HEK293 (cell line): ENCODE measurements at regions not wholly inside any gene's neighbourhood (a gene's known extent, or its start where the extent isn't known, plus 50 kb on each side); places are given as distances from the start of the nearest gene placed in this dataset.

Experiments used
- CTCF ChIA-PET: fragments of 350-600 bp; formaldehyde crosslinking; extraction: SDS; loops from one replicate; lab custom pipeline; 2021; ENCODE audit warnings: antibody characterized with exemption; lab: Yijun Ruan, JAX
- POLR2A ChIA-PET: fragments of 300-600 bp; formaldehyde crosslinking; extraction: SDS; loops from one replicate; lab custom pipeline; 2020; ENCODE audit warnings: antibody characterized with exemption, inconsistent platforms; lab: Yijun Ruan, JAX
- H3K27ac ChIP-seq: fragments of 200-500 bp; sonication (Bioruptor generic); 2 replicates; pipeline ENCODE4 v1.5.1; 2014; ENCODE audit warnings: low read depth, low read length, control low read depth, inconsistent platforms; ENCODE audit errors: extremely low read depth
- H3K36me3 ChIP-seq, 2 experiments: fragments of 200-500 bp in 1 of 2; sonication (Bioruptor generic) in 1 of 2; 1 replicate in 1 of 2; 2 replicates in 1 of 2; pipeline ENCODE4 v1.5.1; 2014 to 2017; ENCODE audit warnings: inconsistent platforms in 2 of 2, low read length in 2 of 2; ENCODE audit not compliant: control insufficient read depth in 2 of 2, insufficient read depth in 1 of 2
- H3K4me1 ChIP-seq: fragments of 200-500 bp; sonication (Bioruptor generic); 2 replicates; pipeline ENCODE4 v1.5.1; 2014; ENCODE audit warnings: mild to moderate bottlenecking, low read length, inconsistent platforms; ENCODE audit not compliant: control insufficient read depth, insufficient read depth
- H3K4me3 ChIP-seq: 2 replicates; pipeline ENCODE4 v1.5.1; 2011; ENCODE audit warnings: low read depth, mild to moderate bottlenecking, control low read depth, low read length, moderate library complexity
- H3K9me3 ChIP-seq: fragments of 200-500 bp; sonication (Bioruptor generic); 2 replicates; pipeline ENCODE4 v1.5.1; 2014; ENCODE audit warnings: low read depth, low read length, inconsistent platforms; ENCODE audit not compliant: control insufficient read depth, insufficient read depth
- FEZF1 ChIP-seq: fragments of 450-650 bp; formaldehyde crosslinking; IDR thresholded peaks from 2 replicates; pipeline ENCODE4 v1.5.1; 2016; ENCODE audit warnings: missing biosample characterization, missing genetic modification characterization
- REPIN1 ChIP-seq: fragments of 450-650 bp; formaldehyde crosslinking; IDR thresholded peaks from 2 replicates; pipeline ENCODE4 v1.5.1; 2017; ENCODE audit warnings: missing biosample characterization, missing genetic modification characterization, low read depth
- YY1 ChIP-seq: fragments of 450-650 bp; formaldehyde crosslinking; IDR thresholded peaks from 2 replicates; pipeline ENCODE4 v1.5.1; 2018; ENCODE audit warnings: missing biosample characterization, missing genetic modification characterization
- YY2 ChIP-seq: fragments of 450-650 bp; formaldehyde crosslinking; IDR thresholded peaks from 2 replicates; pipeline ENCODE4 v1.5.1; 2016; ENCODE audit warnings: missing biosample characterization, missing genetic modification characterization
- ZBTB1 ChIP-seq: fragments of 450-650 bp; formaldehyde crosslinking; IDR thresholded peaks from 2 replicates; pipeline ENCODE4 v1.5.1; 2016; ENCODE audit warnings: missing biosample characterization, missing genetic modification characterization
- ZNF114 ChIP-seq: fragments of 450-650 bp; formaldehyde crosslinking; IDR thresholded peaks from 2 replicates; pipeline ENCODE4 v1.5.0; 2017; ENCODE audit warnings: missing biosample characterization, missing genetic modification characterization
- ZNF155 ChIP-seq: fragments of 450-650 bp; formaldehyde crosslinking; IDR thresholded peaks from 2 replicates; pipeline ENCODE4 v1.5.1; 2016; ENCODE audit warnings: missing biosample characterization, missing genetic modification characterization
- ZNF202 ChIP-seq: fragments of 450-650 bp; formaldehyde crosslinking; IDR thresholded peaks from 2 replicates; pipeline ENCODE4 v1.5.1; 2016; ENCODE audit warnings: missing biosample characterization, missing genetic modification characterization, borderline replicate concordance
- ZNF211 ChIP-seq: fragments of 450-650 bp; formaldehyde crosslinking; IDR thresholded peaks from 2 replicates; pipeline ENCODE4 v1.5.1; 2016; ENCODE audit warnings: low read depth, missing biosample characterization, missing genetic modification characterization
- ZNF239 ChIP-seq: fragments of 450-650 bp; formaldehyde crosslinking; IDR thresholded peaks from 2 replicates; pipeline ENCODE4 v1.5.1; 2016; ENCODE audit warnings: missing biosample characterization, missing genetic modification characterization
- ZNF544 ChIP-seq: fragments of 450-650 bp; formaldehyde crosslinking; IDR thresholded peaks from 2 replicates; pipeline ENCODE4 v1.5.0; 2017; ENCODE audit warnings: missing biosample characterization, missing genetic modification characterization
- ZNF623 ChIP-seq: fragments of 450-650 bp; formaldehyde crosslinking; IDR thresholded peaks from 2 replicates; pipeline ENCODE4 v1.5.1; 2016; ENCODE audit warnings: missing biosample characterization, missing genetic modification characterization
- ZNF629 ChIP-seq: fragments of 450-650 bp; formaldehyde crosslinking; IDR thresholded peaks from 2 replicates; pipeline ENCODE4 v1.5.1; 2017; ENCODE audit warnings: missing biosample characterization, missing genetic modification characterization
- ZNF654 ChIP-seq: fragments of 450-650 bp; formaldehyde crosslinking; IDR thresholded peaks from 2 replicates; pipeline ENCODE4 v1.5.1; 2016; ENCODE audit warnings: low read depth, missing biosample characterization, missing genetic modification characterization
- ZNF707 ChIP-seq: fragments of 450-650 bp; formaldehyde crosslinking; IDR thresholded peaks from 2 replicates; pipeline ENCODE4 v1.5.1; 2016; ENCODE audit warnings: missing biosample characterization, missing genetic modification characterization
- ZNF76 ChIP-seq: fragments of 450-650 bp; formaldehyde crosslinking; IDR thresholded peaks from 2 replicates; pipeline ENCODE4; 2016; ENCODE audit warnings: low read depth, missing biosample characterization, missing genetic modification characterization, borderline replicate concordance
- ZNF776 ChIP-seq: fragments of 450-650 bp; formaldehyde crosslinking; IDR thresholded peaks from 2 replicates; pipeline ENCODE4 v1.5.0; 2017; ENCODE audit warnings: missing biosample characterization, missing genetic modification characterization, borderline replicate concordance
- ZSCAN16 ChIP-seq: fragments of 450-650 bp; formaldehyde crosslinking; IDR thresholded peaks from 2 replicates; pipeline ENCODE4 v1.5.1; 2016; ENCODE audit warnings: missing biosample characterization, missing genetic modification characterization
- ZSCAN23 ChIP-seq: fragments of 450-650 bp; formaldehyde crosslinking; IDR thresholded peaks from 2 replicates; pipeline ENCODE4 v1.5.1; 2016; ENCODE audit warnings: missing biosample characterization, missing genetic modification characterization
- ZXDB ChIP-seq: fragments of 450-650 bp; formaldehyde crosslinking; IDR thresholded peaks from 2 replicates; pipeline ENCODE4 v1.5.1; 2016; ENCODE audit warnings: missing biosample characterization, missing genetic modification characterization
- TF ChIP-seq, protein P1 (sequence below): fragments of 450-650 bp; formaldehyde crosslinking; optimal IDR thresholded peaks from 2 replicates; pipeline ENCODE3; 2016; ENCODE audit warnings: missing biosample characterization, mild to moderate bottlenecking, missing genetic modification characterization
- TF ChIP-seq, protein P2 (sequence below): fragments of 450-650 bp; formaldehyde crosslinking; IDR thresholded peaks from 2 replicates; pipeline ENCODE4 v1.5.1; 2017; ENCODE audit warnings: missing biosample characterization, missing genetic modification characterization
- TF ChIP-seq, protein P3 (sequence below): fragments of 450-650 bp; formaldehyde crosslinking; IDR thresholded peaks from 2 replicates; pipeline ENCODE4 v1.5.1; 2016; ENCODE audit warnings: missing biosample characterization, missing genetic modification characterization, borderline replicate concordance

DNA sequence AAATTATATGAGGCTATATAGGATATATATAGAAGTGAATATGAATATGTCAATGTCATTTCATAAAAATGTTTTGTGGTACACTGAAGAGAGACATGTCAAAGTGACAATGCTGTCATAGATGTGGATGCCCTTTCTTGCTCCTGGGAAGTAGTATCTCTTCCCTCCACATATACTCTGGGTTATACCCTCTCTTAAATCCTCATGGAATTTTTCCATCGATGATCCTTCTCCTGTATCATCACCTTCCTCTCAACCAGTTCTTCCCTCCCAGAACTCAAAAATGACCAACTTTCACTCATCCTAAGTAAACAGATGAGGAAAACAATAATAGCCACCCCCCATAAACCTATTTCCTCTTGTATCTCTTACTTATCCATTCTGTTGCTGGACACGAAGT lies 351.5 kb downstream of the USP25 start:
- no peaks in the 10 kb centered on the region for H3K36me3 ChIP-seq
- H3K4me1 ChIP-seq = peaks cover 17% of the 10 kb centered on the region
- no peak overlapping the region for H3K4me3 ChIP-seq
- TF ChIP-seq YY2 (tag by site-specific recombination) (no peak), ZBTB1 (tag by site-specific recombination) (no peak), ZXDB (tag by site-specific recombination) (no peak), REPIN1 (no peak), ZNF544 (tag by site-specific recombination) (no peak), FEZF1 (tag by site-specific recombination) (no peak), ZNF114 (tag by site-specific recombination) (no peak), ZNF155 (tag by site-specific recombination) (no peak), ZNF707 (tag by site-specific recombination) (no peak), ZSCAN16 (tag by site-specific recombination) (no peak), ZNF623 (tag by site-specific recombination) (no peak), ZNF239 (tag by site-specific recombination) (no peak), ZNF629 (tag by site-specific recombination) (no peak)
- TF ChIP-seq, protein P1, sequence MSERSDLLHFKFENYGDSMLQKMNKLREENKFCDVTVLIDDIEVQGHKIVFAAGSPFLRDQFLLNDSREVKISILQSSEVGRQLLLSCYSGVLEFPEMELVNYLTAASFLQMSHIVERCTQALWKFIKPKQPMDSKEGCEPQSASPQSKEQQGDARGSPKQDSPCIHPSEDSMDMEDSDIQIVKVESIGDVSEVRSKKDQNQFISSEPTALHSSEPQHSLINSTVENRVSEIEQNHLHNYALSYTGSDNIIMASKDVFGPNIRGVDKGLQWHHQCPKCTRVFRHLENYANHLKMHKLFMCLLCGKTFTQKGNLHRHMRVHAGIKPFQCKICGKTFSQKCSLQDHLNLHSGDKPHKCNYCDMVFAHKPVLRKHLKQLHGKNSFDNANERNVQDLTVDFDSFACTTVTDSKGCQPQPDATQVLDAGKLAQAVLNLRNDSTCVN (tag by site-specific recombination) = no peak
- H3K27ac ChIP-seq = no peak overlapping the region
- ChIA-PET POLR2A (no interaction called here), CTCF (interaction anchor here (0.7 to 2.7 kb wide), 17 partner anchors 8 to 1047 kb away, joined by 3 to 31 read pairs (median 5); no protein-coding TSS in a partner anchor)
- no peaks in the 10 kb centered on the region for H3K9me3 ChIP-seq

DNA sequence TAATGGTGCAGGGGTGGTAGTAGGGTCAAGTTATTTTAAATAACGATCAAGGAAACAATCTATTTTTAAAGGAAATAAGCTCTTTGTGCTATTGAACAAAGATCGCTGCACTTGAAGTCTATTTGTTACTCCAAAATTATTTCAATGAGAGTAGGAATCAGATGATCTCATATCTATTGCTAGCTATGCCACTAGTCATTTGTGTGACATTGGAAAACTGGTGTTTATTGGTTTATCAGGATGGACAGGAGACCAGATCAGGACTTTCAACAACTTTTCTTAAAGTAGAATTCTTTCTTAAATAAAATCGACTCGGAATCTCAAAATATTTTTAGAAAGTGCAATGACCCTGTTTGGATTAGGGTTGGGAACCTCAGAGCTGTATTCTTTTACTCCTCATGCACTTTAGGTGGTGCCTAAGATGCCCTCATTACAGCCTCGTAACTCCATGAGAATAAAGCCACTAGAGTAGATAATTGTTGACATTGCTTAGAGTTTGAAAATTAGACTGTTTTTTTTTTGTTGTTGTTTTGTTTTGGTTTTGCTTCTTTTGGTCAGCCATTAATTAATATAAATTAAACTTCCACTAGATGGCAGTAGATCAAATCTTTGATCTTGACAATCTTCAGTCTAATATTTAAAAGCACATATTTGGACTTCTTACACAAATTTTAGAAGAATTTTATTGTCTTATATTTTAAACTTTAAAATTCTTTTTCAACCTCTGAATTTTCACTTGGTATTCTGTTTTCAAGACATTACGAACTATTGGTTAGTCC lies 352.4 kb downstream of the USP25 start:
- H3K9me3 ChIP-seq = no peaks in the 10 kb centered on the region
- TF ChIP-seq, protein P2, sequence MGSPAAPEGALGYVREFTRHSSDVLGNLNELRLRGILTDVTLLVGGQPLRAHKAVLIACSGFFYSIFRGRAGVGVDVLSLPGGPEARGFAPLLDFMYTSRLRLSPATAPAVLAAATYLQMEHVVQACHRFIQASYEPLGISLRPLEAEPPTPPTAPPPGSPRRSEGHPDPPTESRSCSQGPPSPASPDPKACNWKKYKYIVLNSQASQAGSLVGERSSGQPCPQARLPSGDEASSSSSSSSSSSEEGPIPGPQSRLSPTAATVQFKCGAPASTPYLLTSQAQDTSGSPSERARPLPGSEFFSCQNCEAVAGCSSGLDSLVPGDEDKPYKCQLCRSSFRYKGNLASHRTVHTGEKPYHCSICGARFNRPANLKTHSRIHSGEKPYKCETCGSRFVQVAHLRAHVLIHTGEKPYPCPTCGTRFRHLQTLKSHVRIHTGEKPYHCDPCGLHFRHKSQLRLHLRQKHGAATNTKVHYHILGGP (tag by site-specific recombination) = no peak
- TF ChIP-seq YY2 (tag by site-specific recombination) = no peak
- peak; percentile 28 for TF ChIP-seq ZNF654 (tag by site-specific recombination)
- TF ChIP-seq ZNF776 (tag by site-specific recombination) = no peak
- TF ChIP-seq YY1 (tag by site-specific recombination) = no peak
- TF ChIP-seq ZNF202 = no peak
- TF ChIP-seq ZSCAN23 = no peak
- TF ChIP-seq, all 188 proteins: peak for 1
- ChIA-PET POLR2A (no interaction called here), CTCF (interaction anchor here (0.6 to 2.7 kb wide), 35 partner anchors 8 to 1046 kb away, joined by 3 to 31 read pairs (median 4); no protein-coding TSS in a partner anchor)
- Histone ChIP-seq H3K4me1 (peaks cover 17% of the 10 kb centered on the region), H3K27ac (no peak overlapping the region), H3K36me3 (no peaks in the 10 kb centered on the region), H3K4me3 (no peak overlapping the region)

GRCh38 chr21:16084776-16085364 lies 355.1 kb downstream of the USP25 start:
- ChIA-PET POLR2A (no interaction called here), CTCF (interaction anchor here (1.0 to 1.2 kb wide), 2 partner anchors 9 to 246 kb away, joined by 3 to 6 read pairs; no protein-coding TSS in a partner anchor)
- no peak overlapping the region for H3K27ac ChIP-seq
- no peaks in the 10 kb centered on the region for H3K9me3 ChIP-seq
- no peak overlapping the region for H3K4me3 ChIP-seq
- no peaks in the 10 kb centered on the region for H3K36me3 ChIP-seq
- H3K4me1 ChIP-seq = peaks cover 15% of the 10 kb centered on the region
- TF ChIP-seq, protein P3, sequence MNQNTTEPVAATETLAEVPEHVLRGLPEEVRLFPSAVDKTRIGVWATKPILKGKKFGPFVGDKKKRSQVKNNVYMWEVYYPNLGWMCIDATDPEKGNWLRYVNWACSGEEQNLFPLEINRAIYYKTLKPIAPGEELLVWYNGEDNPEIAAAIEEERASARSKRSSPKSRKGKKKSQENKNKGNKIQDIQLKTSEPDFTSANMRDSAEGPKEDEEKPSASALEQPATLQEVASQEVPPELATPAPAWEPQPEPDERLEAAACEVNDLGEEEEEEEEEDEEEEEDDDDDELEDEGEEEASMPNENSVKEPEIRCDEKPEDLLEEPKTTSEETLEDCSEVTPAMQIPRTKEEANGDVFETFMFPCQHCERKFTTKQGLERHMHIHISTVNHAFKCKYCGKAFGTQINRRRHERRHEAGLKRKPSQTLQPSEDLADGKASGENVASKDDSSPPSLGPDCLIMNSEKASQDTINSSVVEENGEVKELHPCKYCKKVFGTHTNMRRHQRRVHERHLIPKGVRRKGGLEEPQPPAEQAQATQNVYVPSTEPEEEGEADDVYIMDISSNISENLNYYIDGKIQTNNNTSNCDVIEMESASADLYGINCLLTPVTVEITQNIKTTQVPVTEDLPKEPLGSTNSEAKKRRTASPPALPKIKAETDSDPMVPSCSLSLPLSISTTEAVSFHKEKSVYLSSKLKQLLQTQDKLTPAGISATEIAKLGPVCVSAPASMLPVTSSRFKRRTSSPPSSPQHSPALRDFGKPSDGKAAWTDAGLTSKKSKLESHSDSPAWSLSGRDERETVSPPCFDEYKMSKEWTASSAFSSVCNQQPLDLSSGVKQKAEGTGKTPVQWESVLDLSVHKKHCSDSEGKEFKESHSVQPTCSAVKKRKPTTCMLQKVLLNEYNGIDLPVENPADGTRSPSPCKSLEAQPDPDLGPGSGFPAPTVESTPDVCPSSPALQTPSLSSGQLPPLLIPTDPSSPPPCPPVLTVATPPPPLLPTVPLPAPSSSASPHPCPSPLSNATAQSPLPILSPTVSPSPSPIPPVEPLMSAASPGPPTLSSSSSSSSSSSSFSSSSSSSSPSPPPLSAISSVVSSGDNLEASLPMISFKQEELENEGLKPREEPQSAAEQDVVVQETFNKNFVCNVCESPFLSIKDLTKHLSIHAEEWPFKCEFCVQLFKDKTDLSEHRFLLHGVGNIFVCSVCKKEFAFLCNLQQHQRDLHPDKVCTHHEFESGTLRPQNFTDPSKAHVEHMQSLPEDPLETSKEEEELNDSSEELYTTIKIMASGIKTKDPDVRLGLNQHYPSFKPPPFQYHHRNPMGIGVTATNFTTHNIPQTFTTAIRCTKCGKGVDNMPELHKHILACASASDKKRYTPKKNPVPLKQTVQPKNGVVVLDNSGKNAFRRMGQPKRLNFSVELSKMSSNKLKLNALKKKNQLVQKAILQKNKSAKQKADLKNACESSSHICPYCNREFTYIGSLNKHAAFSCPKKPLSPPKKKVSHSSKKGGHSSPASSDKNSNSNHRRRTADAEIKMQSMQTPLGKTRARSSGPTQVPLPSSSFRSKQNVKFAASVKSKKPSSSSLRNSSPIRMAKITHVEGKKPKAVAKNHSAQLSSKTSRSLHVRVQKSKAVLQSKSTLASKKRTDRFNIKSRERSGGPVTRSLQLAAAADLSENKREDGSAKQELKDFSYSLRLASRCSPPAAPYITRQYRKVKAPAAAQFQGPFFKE (tag by site-specific recombination) = no peak
- TF ChIP-seq ZNF211 (tag by site-specific recombination) (no peak), ZNF76 (tag by site-specific recombination) (no peak), ZSCAN23 (no peak)
